CD14-positive monocyte (primary cell): ENCODE measurements at regions not wholly inside any gene's neighbourhood (a gene's known extent, or its start where the extent isn't known, plus 50 kb on each side); places are given as distances from the start of the nearest gene placed in this dataset.

Experiments used
- DNase-seq, 3 donors: peaks; one replicate each; pipeline ENCODE4 v3.0.0-alpha.2; 2011 to 2022
- H2AFZ ChIP-seq: 2 replicates; pipeline ENCODE4 v1.6.0; 2012; ENCODE audit warnings: mild to moderate bottlenecking, low read depth, low read length, inconsistent platforms; ENCODE audit not compliant: insufficient read depth, poor library complexity, severe bottlenecking
- H3K27ac ChIP-seq, 2 donors: 1 replicate in 1 of 2; 2 replicates in 1 of 2; pipeline ENCODE4 v1.5.1; 2012 to 2013; ENCODE audit warnings: low read length in 2 of 2, control low read depth in 1 of 2, inconsistent platforms in 1 of 2, low read depth in 1 of 2, mild to moderate bottlenecking in 1 of 2
- H3K27me3 ChIP-seq, 2 donors: one replicate each; pipeline versions ENCODE4 v1.6.0 to v1.6.1; 2011 to 2013; ENCODE audit warnings: low read length in 2 of 2; ENCODE audit not compliant: control insufficient read depth in 2 of 2, insufficient read depth in 2 of 2
- H3K36me3 ChIP-seq, 2 donors: replicated peaks in 1 of 2; 1 replicate in 1 of 2; 2 replicates in 1 of 2; pipeline versions ENCODE4 v1.5.1 to v1.6.1; 2012 to 2013; ENCODE audit warnings: low read length in 2 of 2, control low read depth in 1 of 2, inconsistent platforms in 1 of 2, mild to moderate bottlenecking in 1 of 2; ENCODE audit not compliant: insufficient read depth in 2 of 2, control insufficient read depth in 1 of 2
- H3K4me1 ChIP-seq, 2 donors: 1 replicate in 1 of 2; 2 replicates in 1 of 2; pipeline versions ENCODE4 v1.5.1 to v1.6.1; 2012 to 2013; ENCODE audit warnings: low read length in 2 of 2, control low read depth in 1 of 2, inconsistent platforms in 1 of 2, mild to moderate bottlenecking in 1 of 2, moderate library complexity in 1 of 2; ENCODE audit not compliant: insufficient read depth in 2 of 2, control insufficient read depth in 1 of 2
- H3K4me2 ChIP-seq: replicated peaks from 2 replicates; pipeline ENCODE3; 2012; ENCODE audit warnings: low read length, moderate library complexity, mild to moderate bottlenecking; ENCODE audit not compliant: poor library complexity, severe bottlenecking; ENCODE audit errors: extremely low read depth
- H3K4me3 ChIP-seq, 3 experiments: fragments of 200-600 bp in 1 of 3; sonication (generic) in 1 of 3; replicated peaks in 1 of 3; 1 replicate in 2 of 3; 2 replicates in 1 of 3; pipeline ENCODE4 v1.5.1; 2011 to 2013; ENCODE audit warnings: low read length in 3 of 3, mild to moderate bottlenecking in 3 of 3, control low read depth in 2 of 3, low read depth in 2 of 3, inconsistent platforms in 1 of 3, moderate library complexity in 1 of 3
- H3K79me2 ChIP-seq: 2 replicates; pipeline ENCODE4 v1.6.0; 2012; ENCODE audit warnings: mild to moderate bottlenecking, control low read depth, inconsistent platforms, low read length, moderate library complexity; ENCODE audit not compliant: insufficient read depth
- H3K9ac ChIP-seq: 2 replicates; pipeline ENCODE4 v1.6.0; 2017; ENCODE audit warnings: low read length, mild to moderate bottlenecking; ENCODE audit not compliant: insufficient read depth, poor library complexity, severe bottlenecking
- H3K9me3 ChIP-seq, 2 donors: replicated peaks in 1 of 2; 1 replicate in 1 of 2; 2 replicates in 1 of 2; pipeline versions ENCODE4 v1.5.1 to v1.6.1; 2012 to 2013; ENCODE audit warnings: low read length in 2 of 2, control low read depth in 1 of 2; ENCODE audit not compliant: control insufficient read depth in 1 of 2, insufficient read depth in 1 of 2
- H4K20me1 ChIP-seq: 2 replicates; pipeline ENCODE4 v1.6.0; 2012; ENCODE audit warnings: mild to moderate bottlenecking, low read length, control low read depth, moderate library complexity; ENCODE audit not compliant: insufficient read depth
- H3K27ac Mint-ChIP-seq, 7 donors: one replicate each; pipeline ENCODE4 v1.8.0; 2020; ENCODE audit warnings: mild to moderate bottlenecking in 7 of 7, mixed read lengths in 7 of 7, moderate library complexity in 6 of 7, inconsistent platforms in 2 of 7
- H3K27me3 Mint-ChIP-seq, 3 donors: one replicate each; pipeline ENCODE4 v1.8.0; 2021 to 2022; ENCODE audit warnings: low read depth in 3 of 3, mild to moderate bottlenecking in 3 of 3, mixed read lengths in 3 of 3, moderate library complexity in 3 of 3, inconsistent platforms in 1 of 3
- H3K36me3 Mint-ChIP-seq, 2 donors: one replicate each; pipeline ENCODE4 v1.8.0; 2020; ENCODE audit warnings: mixed read lengths in 2 of 2, inconsistent platforms in 1 of 2, mild to moderate bottlenecking in 1 of 2
- H3K4me1 Mint-ChIP-seq: one replicate; pipeline ENCODE4 v1.8.0; 2020; ENCODE audit warnings: mild to moderate bottlenecking, mixed read lengths
- H3K4me3 Mint-ChIP-seq, 2 donors: one replicate each; pipeline ENCODE4 v1.8.0; 2020; ENCODE audit warnings: mild to moderate bottlenecking in 2 of 2, mixed read lengths in 2 of 2, moderate library complexity in 1 of 2
- H3K9me3 Mint-ChIP-seq, 7 donors: one replicate each; pipeline ENCODE4 v1.8.0; 2020 to 2022; ENCODE audit warnings: mixed read lengths in 7 of 7, mild to moderate bottlenecking in 6 of 7, moderate library complexity in 6 of 7, inconsistent platforms in 2 of 7
- CTCF ChIP-seq: fragments of 200-600 bp; IDR thresholded peaks from one replicate; pipeline ENCODE4 v1.8.0; 2022; ENCODE audit warnings: antibody characterized with exemption, mild to moderate bottlenecking
- WGBS: methylation state at CpG from one replicate; pipeline ENCODE4 v1.1.5; 2013; ENCODE audit warnings: missing lambda C conversion rate; ENCODE audit not compliant: insufficient coverage; 5-methylcytosine and 5-hydroxymethylcytosine counted together
- intact Hi-C, 2 donors: fragments of 100-400 bp; cut with micrococcal nuclease; formaldehyde crosslinking; loops; one replicate each; pipeline versions ENCODE4 v1.15.0 to v1.15.1; 2023

- H3K27ac ChIP-seq: no peak overlapping the region
- H3K4me1 Mint-ChIP-seq: no peaks in the 10 kb centered on the region
- no CpG with 5 or more reads among the region's 3 CpGs for WGBS
- H3K4me3 Mint-ChIP-seq: no peak overlapping the region
- no peaks in the 10 kb centered on the region for H3K27me3 ChIP-seq
- H3K9ac ChIP-seq: no peak overlapping the region
- H3K4me1 ChIP-seq: no peaks in the 10 kb centered on the region
- TF ChIP-seq CTCF: no peak
- peaks cover 0 to 2% (median 0%) of the 10 kb centered on the region in 3 donors for H3K27me3 Mint-ChIP-seq
- intact Hi-C loops: no loop called here
- H3K36me3 Mint-ChIP-seq: no peaks in the 10 kb centered on the region
- H3K79me2 ChIP-seq: no peaks in the 10 kb centered on the region
- H3K4me3 ChIP-seq: no peak overlapping the region
- H3K36me3 ChIP-seq: no peaks in the 10 kb centered on the region
- DNase-seq: no peak
- no peaks in the 10 kb centered on the region for H3K9me3 ChIP-seq
- H3K9me3 Mint-ChIP-seq: no peaks in the 10 kb centered on the region
- no peak overlapping the region for H3K27ac Mint-ChIP-seq
- no peak overlapping the region for H2AFZ ChIP-seq
- H4K20me1 ChIP-seq: no peaks in the 10 kb centered on the region
- H3K4me2 ChIP-seq: no peak overlapping the region
These were observed 911.7 kb upstream of the PCDH20 start for GRCh38 chr13:62327367-62327766.

- Mint-ChIP-seq H3K4me1 (no peaks in the 10 kb centered on the region), H3K4me3 (no peak overlapping the region), H3K27me3 (no peaks in the 10 kb centered on the region), H3K9me3 (no peaks in the 10 kb centered on the region), H3K27ac (no peak overlapping the region), H3K36me3 (no peaks in the 10 kb centered on the region)
- no peaks in the 10 kb centered on the region for H3K36me3 ChIP-seq
- no peaks in the 10 kb centered on the region for H3K27me3 ChIP-seq
- no peak for DNase-seq
- no peak overlapping the region for H3K27ac ChIP-seq
- H2AFZ ChIP-seq: no peak overlapping the region
- H3K4me3 ChIP-seq: no peak overlapping the region
- no peaks in the 10 kb centered on the region for H3K79me2 ChIP-seq
- intact Hi-C loops: no loop called here
- H3K9me3 ChIP-seq: no peaks in the 10 kb centered on the region
- WGBS: no CpG with 5 or more reads among the region's 1 CpG
- H3K9ac ChIP-seq: no peak overlapping the region
- H3K4me1 ChIP-seq: no peaks in the 10 kb centered on the region
- no peaks in the 10 kb centered on the region for H4K20me1 ChIP-seq
- H3K4me2 ChIP-seq: no peak overlapping the region
- TF ChIP-seq CTCF: no peak
These were observed 909.2 kb upstream of the PCDH20 start for GRCh38 chr13:62324842-62325241.
